Breast epithelium (tissue), 3 donors: ENCODE measurements at regions not wholly inside any gene's neighbourhood (a gene's known extent, or its start where the extent isn't known, plus 50 kb on each side); places are given as distances from the start of the nearest gene placed in this dataset.

ENCODE experiments used
- CTCF ChIP-seq, 3 donors: fragments of 450-650 bp; IDR thresholded peaks; one replicate each; pipeline ENCODE4 v1.5.1; 2016 to 2017; ENCODE audit warnings: antibody characterized with exemption in 3 of 3, mild to moderate bottlenecking in 3 of 3, moderate library complexity in 3 of 3
- POLR2A ChIP-seq: fragments of 450-650 bp; IDR thresholded peaks from one replicate; pipeline ENCODE4 v1.6.1; 2016; ENCODE audit warnings: antibody characterized with exemption, mild to moderate bottlenecking, moderate library complexity

- no peak for TF ChIP-seq CTCF (IDR thresholded peaks at IDR 0.05)
- TF ChIP-seq POLR2A: no peak
These were observed 119.0 kb upstream of the UGT8 start for GRCh38 chr4:114479595-114479994.
